ENCODE measurements at regions not wholly inside any gene's neighbourhood (a gene's known extent, or its start where the extent isn't known, plus 50 kb on each side); places are given as distances from the start of the nearest gene placed in this dataset.

GRCh38 chr3:146783446-146783845 lies 178.3 kb upstream of the PLSCR5 start:
- no peak overlapping the region for H3K27ac ChIP-seq (ENCODE audit: low read depth, low read length, severe bottlenecking)
- no peak overlapping the region for H3K4me3 ChIP-seq (ENCODE audit: extremely low read depth, insufficient read depth, low read length, poor library complexity, severe bottlenecking)
- H3K9me3 ChIP-seq (ENCODE audit: control insufficient read depth, low read length): no peaks in the 10 kb centered on the region
- 78 to 100% methylated on average over 1 of the region's 2 CpGs for WGBS, 2 experiments (ENCODE audit: insufficient coverage in 2 of 2)
- no peaks in the 10 kb centered on the region for H3K36me3 ChIP-seq (ENCODE audit: control insufficient read depth, insufficient read depth, low read length)
- H3K4me1 ChIP-seq (ENCODE audit: control insufficient read depth, insufficient read depth, low read length, poor library complexity, severe bottlenecking): no peaks in the 10 kb centered on the region

- H3K4me1 ChIP-seq (ENCODE audit: control insufficient read depth, insufficient read depth, low read length, poor library complexity, severe bottlenecking): no peaks in the 10 kb centered on the region
- no peak overlapping the region for H3K4me3 ChIP-seq (ENCODE audit: extremely low read depth, insufficient read depth, low read length, poor library complexity, severe bottlenecking)
- no peaks in the 10 kb centered on the region for H3K9me3 ChIP-seq (ENCODE audit: control insufficient read depth, low read length)
- no peak overlapping the region for H3K27ac ChIP-seq (ENCODE audit: low read depth, low read length, severe bottlenecking)
- no CpG with 5 or more reads among the region's 2 CpGs for WGBS, 2 experiments (ENCODE audit: insufficient coverage in 2 of 2)
- no peaks in the 10 kb centered on the region for H3K36me3 ChIP-seq (ENCODE audit: control insufficient read depth, insufficient read depth, low read length)
Measured at GRCh38 chr3:146781606-146782005, 176.5 kb upstream of the PLSCR5 start.

GRCh38 chr3:146781059-146781458 lies 175.9 kb upstream of the PLSCR5 start:
- 7 to 40% methylated on average over 1 to 3 of the region's 3 CpGs for WGBS, 2 experiments (ENCODE audit: insufficient coverage in 2 of 2)

DNA sequence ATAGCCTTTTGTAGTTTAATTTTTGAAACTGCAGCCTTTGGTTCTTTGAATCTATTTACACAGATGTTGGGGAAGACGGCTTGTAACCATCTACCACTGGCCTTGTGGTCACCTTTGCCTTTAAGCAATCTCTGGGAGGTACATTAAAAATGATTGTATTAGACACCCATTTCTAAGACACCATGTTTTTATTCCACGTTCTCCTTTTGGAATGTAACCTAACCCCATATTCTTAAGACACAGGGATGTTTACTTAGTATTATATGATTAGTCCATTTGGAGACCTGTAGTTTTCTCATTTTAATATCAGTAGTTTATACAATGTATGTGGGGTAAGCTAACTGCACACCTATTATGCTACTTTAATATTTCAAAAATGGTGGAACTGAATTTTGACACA lies 175.1 kb upstream of the PLSCR5 start:
- Histone ChIP-seq H3K4me1 (ENCODE audit: control insufficient read depth, insufficient read depth, low read length, poor library complexity, severe bottlenecking) (no peaks in the 10 kb centered on the region), H3K27ac (ENCODE audit: low read depth, low read length, severe bottlenecking) (no peak overlapping the region), H3K9me3 (ENCODE audit: control insufficient read depth, low read length) (no peaks in the 10 kb centered on the region), H3K4me3 (ENCODE audit: extremely low read depth, insufficient read depth, low read length, poor library complexity, severe bottlenecking) (no peak overlapping the region), H3K36me3 (ENCODE audit: control insufficient read depth, insufficient read depth, low read length) (no peaks in the 10 kb centered on the region)
- no CpG with 5 or more reads among the region's 2 CpGs for WGBS, 2 experiments (ENCODE audit: insufficient coverage in 2 of 2)

More at GRCh38 chr3:146781059-146781458, 175.9 kb upstream of the PLSCR5 start:
- Histone ChIP-seq H3K9me3 (ENCODE audit: control insufficient read depth, low read length) (no peaks in the 10 kb centered on the region), H3K36me3 (ENCODE audit: control insufficient read depth, insufficient read depth, low read length) (no peaks in the 10 kb centered on the region), H3K4me1 (ENCODE audit: control insufficient read depth, insufficient read depth, low read length, poor library complexity, severe bottlenecking) (no peaks in the 10 kb centered on the region), H3K4me3 (ENCODE audit: extremely low read depth, insufficient read depth, low read length, poor library complexity, severe bottlenecking) (no peak overlapping the region), H3K27ac (ENCODE audit: low read depth, low read length, severe bottlenecking) (no peak overlapping the region)

DNA sequence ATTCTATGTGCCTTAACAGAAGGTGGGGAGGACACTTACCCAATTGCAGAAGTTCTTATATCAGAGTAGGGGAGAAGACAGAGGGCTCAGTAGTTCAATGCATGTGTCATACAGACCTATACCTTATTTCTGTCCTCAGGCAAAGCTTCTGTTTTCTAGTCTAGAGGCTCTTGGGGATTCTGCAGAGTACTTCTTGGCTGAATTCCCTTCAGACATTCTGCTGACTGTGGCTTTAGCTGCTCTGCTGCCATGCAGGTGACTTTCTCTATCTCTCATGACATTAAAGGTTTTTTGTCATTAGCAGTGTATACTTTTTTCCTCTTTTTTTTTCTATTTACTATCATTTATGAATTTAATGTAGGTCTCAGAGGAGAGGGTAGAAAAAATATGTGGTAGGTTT lies 172.8 kb upstream of the PLSCR5 start:
- Histone ChIP-seq H3K4me3 (ENCODE audit: extremely low read depth, insufficient read depth, low read length, poor library complexity, severe bottlenecking) (no peak overlapping the region), H3K4me1 (ENCODE audit: control insufficient read depth, insufficient read depth, low read length, poor library complexity, severe bottlenecking) (no peaks in the 10 kb centered on the region), H3K9me3 (ENCODE audit: control insufficient read depth, low read length) (no peaks in the 10 kb centered on the region), H3K36me3 (ENCODE audit: control insufficient read depth, insufficient read depth, low read length) (no peaks in the 10 kb centered on the region), H3K27ac (ENCODE audit: low read depth, low read length, severe bottlenecking) (no peak overlapping the region)

DNA sequence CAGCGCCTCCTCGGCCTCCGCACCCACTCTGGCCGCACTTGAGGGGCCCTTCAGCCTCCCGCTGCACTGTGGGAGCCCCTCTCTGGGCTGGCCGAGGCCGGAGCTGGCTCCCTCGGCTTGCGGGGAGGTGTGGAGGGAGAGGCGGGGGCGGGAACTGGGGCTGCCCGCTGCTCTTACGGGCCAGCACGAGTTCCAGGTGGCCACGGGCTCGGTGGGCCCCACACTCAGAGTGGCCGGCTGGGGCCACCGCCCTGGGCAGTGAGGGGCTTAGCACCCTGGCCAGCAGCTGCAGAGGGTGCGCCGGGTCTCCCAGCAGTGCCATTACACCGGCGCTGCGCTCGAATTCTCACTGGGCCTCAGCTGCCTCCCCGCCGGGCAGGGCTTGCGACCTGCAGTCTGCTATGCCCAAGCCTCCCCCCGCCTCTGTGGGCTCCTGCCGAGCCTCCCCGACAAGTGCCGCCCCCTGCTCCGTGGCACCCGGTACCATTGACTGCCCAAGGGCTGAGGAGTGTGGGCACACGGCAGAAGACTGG lies 167.1 kb upstream of the PLSCR5 start:
- Histone ChIP-seq H3K4me3 (ENCODE audit: extremely low read depth, insufficient read depth, low read length, poor library complexity, severe bottlenecking) (no peak overlapping the region), H3K27ac (ENCODE audit: low read depth, low read length, severe bottlenecking) (no peak overlapping the region), H3K36me3 (ENCODE audit: control insufficient read depth, insufficient read depth, low read length) (no peaks in the 10 kb centered on the region), H3K4me1 (ENCODE audit: control insufficient read depth, insufficient read depth, low read length, poor library complexity, severe bottlenecking) (no peaks in the 10 kb centered on the region), H3K9me3 (ENCODE audit: control insufficient read depth, low read length) (peaks cover 7% of the 10 kb centered on the region)
- WGBS, 2 experiments (ENCODE audit: insufficient coverage in 2 of 2): 94 to 95% methylated on average over 17 to 29 of the region's 34 CpGs

DNA sequence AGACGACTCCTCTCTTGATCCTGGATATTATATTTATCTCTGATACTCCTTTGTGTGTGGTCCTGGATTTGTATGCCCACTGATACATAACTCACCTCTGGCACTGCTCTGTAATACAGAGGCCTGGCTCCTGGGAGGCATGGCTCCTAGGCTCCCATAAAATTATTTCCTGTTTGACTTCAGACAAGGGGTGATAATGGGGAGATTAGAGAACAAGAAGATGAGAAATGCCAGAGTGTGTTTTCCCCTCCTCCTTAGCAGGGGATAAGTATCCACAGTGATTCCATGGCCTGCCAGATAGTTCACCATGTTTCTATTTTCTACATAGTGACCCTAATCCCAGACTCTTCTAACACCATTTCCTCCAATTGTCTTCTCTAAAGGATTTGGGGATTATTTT lies 165.7 kb upstream of the PLSCR5 start:
- WGBS, 2 experiments (ENCODE audit: insufficient coverage in 2 of 2): no CpG with 5 or more reads among the region's 1 CpG
- Histone ChIP-seq H3K4me3 (ENCODE audit: extremely low read depth, insufficient read depth, low read length, poor library complexity, severe bottlenecking) (no peak overlapping the region), H3K4me1 (ENCODE audit: control insufficient read depth, insufficient read depth, low read length, poor library complexity, severe bottlenecking) (no peaks in the 10 kb centered on the region), H3K36me3 (ENCODE audit: control insufficient read depth, insufficient read depth, low read length) (no peaks in the 10 kb centered on the region), H3K27ac (ENCODE audit: low read depth, low read length, severe bottlenecking) (no peak overlapping the region), H3K9me3 (ENCODE audit: control insufficient read depth, low read length) (peaks cover 7% of the 10 kb centered on the region)

DNA sequence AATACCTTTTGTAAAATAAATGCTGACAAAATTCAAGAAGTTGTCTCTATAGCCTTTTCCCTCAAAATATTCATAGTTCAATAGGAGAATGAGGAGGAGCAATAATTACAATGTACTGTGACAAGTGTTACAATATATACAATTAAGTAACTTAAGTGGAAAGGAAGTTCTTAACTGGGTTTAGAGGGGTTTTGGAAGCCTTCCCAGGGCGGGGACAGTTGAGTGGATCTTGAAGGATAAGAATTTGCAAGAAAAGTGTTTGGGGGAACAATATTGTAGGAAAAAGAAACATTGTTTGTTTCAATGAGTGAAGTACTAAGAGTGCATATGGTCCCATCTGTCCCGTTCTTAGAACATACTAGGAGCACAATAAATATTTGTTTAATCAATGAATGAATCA lies 165.2 kb upstream of the PLSCR5 start:
- no peak overlapping the region for H3K27ac ChIP-seq (ENCODE audit: low read depth, low read length, severe bottlenecking)
- no peak overlapping the region for H3K4me3 ChIP-seq (ENCODE audit: extremely low read depth, insufficient read depth, low read length, poor library complexity, severe bottlenecking)
- 100% methylated on average over 1 of the region's 2 CpGs for WGBS, 2 experiments (ENCODE audit: insufficient coverage in 2 of 2)
- H3K9me3 ChIP-seq (ENCODE audit: control insufficient read depth, low read length): peaks cover 7% of the 10 kb centered on the region
- H3K4me1 ChIP-seq (ENCODE audit: control insufficient read depth, insufficient read depth, low read length, poor library complexity, severe bottlenecking): no peaks in the 10 kb centered on the region
- H3K36me3 ChIP-seq (ENCODE audit: control insufficient read depth, insufficient read depth, low read length): no peaks in the 10 kb centered on the region

GRCh38 chr3:146757759-146758158 lies 152.6 kb upstream of the PLSCR5 start:
- Histone ChIP-seq H3K4me3 (ENCODE audit: extremely low read depth, insufficient read depth, low read length, poor library complexity, severe bottlenecking) (no peak overlapping the region), H3K4me1 (ENCODE audit: control insufficient read depth, insufficient read depth, low read length, poor library complexity, severe bottlenecking) (no peaks in the 10 kb centered on the region), H3K36me3 (ENCODE audit: control insufficient read depth, insufficient read depth, low read length) (no peaks in the 10 kb centered on the region), H3K27ac (ENCODE audit: low read depth, low read length, severe bottlenecking) (no peak overlapping the region), H3K9me3 (ENCODE audit: control insufficient read depth, low read length) (no peaks in the 10 kb centered on the region)
- no CpG with 5 or more reads among the region's 1 CpG for WGBS, 2 experiments (ENCODE audit: insufficient coverage in 2 of 2)

DNA sequence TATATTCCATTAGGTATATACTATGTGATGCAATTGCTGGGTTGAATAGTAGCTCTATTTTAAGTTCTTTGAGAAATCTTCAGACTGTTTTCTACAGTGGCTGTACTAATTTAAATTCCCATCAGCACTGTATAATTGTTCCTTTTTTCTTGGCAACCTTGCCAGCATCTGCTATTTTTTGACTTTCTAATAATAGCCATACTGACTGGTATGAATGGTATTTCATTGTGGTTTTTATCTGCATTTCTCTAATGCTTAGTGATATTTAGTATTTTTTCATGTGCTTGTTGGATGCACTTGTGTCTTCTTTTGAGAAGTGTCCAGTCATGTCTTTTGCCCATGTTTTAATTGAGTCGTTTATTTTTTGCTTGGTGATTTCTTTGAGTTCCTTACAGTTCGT lies 145.1 kb upstream of the PLSCR5 start:
- Histone ChIP-seq H3K4me3 (ENCODE audit: extremely low read depth, insufficient read depth, low read length, poor library complexity, severe bottlenecking) (no peak overlapping the region), H3K36me3 (ENCODE audit: control insufficient read depth, insufficient read depth, low read length) (no peaks in the 10 kb centered on the region), H3K9me3 (ENCODE audit: control insufficient read depth, low read length) (no peaks in the 10 kb centered on the region), H3K27ac (ENCODE audit: low read depth, low read length, severe bottlenecking) (no peak overlapping the region), H3K4me1 (ENCODE audit: control insufficient read depth, insufficient read depth, low read length, poor library complexity, severe bottlenecking) (no peaks in the 10 kb centered on the region)
- no CpG with 5 or more reads among the region's 2 CpGs for WGBS, 2 experiments (ENCODE audit: insufficient coverage in 2 of 2)

- Histone ChIP-seq H3K9me3 (ENCODE audit: control insufficient read depth, low read length) (no peaks in the 10 kb centered on the region), H3K27ac (ENCODE audit: low read depth, low read length, severe bottlenecking) (no peak overlapping the region), H3K36me3 (ENCODE audit: control insufficient read depth, insufficient read depth, low read length) (no peaks in the 10 kb centered on the region), H3K4me3 (ENCODE audit: extremely low read depth, insufficient read depth, low read length, poor library complexity, severe bottlenecking) (no peak overlapping the region), H3K4me1 (ENCODE audit: control insufficient read depth, insufficient read depth, low read length, poor library complexity, severe bottlenecking) (no peaks in the 10 kb centered on the region)
- 60% methylated on average over 1 of the region's 4 CpGs; no CpG with 5 or more reads in 1 of the 2 experiments for WGBS, 2 experiments (ENCODE audit: insufficient coverage in 2 of 2)
Measured at GRCh38 chr3:146747928-146748327, 142.8 kb upstream of the PLSCR5 start.

GRCh38 chr3:146747051-146747450 lies 141.9 kb upstream of the PLSCR5 start:
- Histone ChIP-seq H3K36me3 (ENCODE audit: control insufficient read depth, insufficient read depth, low read length) (no peaks in the 10 kb centered on the region), H3K4me3 (ENCODE audit: extremely low read depth, insufficient read depth, low read length, poor library complexity, severe bottlenecking) (no peak overlapping the region), H3K27ac (ENCODE audit: low read depth, low read length, severe bottlenecking) (no peak overlapping the region), H3K9me3 (ENCODE audit: control insufficient read depth, low read length) (no peaks in the 10 kb centered on the region), H3K4me1 (ENCODE audit: control insufficient read depth, insufficient read depth, low read length, poor library complexity, severe bottlenecking) (no peaks in the 10 kb centered on the region)

All from mesodermal cell (in vitro differentiated cells).